ENCODE measurements at regions not wholly inside any gene's neighbourhood (a gene's known extent, or its start where the extent isn't known, plus 50 kb on each side); places are given as distances from the start of the nearest gene placed in this dataset.

DNA sequence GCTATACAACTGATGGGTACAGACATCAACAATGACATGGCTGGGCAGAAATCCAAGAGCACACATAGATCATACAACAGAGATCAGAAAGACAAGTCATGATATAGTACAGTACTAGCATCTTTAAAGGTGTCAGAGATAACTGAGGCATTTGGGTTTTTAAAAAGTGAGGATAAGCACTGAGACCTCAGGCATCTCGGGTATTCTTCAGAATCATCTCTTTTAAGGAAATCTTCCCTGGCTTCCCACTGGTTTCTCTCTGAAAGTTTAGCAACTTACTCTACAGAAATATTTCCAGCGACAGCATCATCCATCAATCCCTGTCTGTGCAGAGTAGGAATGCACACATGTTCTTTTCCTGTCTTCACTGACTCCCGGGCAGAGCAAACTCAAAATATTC is 93.2 kb upstream of the PARP11 start:
- Histone ChIP-seq H3K27me3 (replicated peaks; ENCODE audit: control insufficient read depth, insufficient read depth, low read length) (no peaks in the 10 kb centered on the region), H3K4me3 (replicated peaks; ENCODE audit: low read depth, low read length) (no peak overlapping the region), H3K36me3 (ENCODE audit: control insufficient read depth, insufficient read depth, low read length) (no peaks in the 10 kb centered on the region)
- TF ChIP-seq, protein P1, sequence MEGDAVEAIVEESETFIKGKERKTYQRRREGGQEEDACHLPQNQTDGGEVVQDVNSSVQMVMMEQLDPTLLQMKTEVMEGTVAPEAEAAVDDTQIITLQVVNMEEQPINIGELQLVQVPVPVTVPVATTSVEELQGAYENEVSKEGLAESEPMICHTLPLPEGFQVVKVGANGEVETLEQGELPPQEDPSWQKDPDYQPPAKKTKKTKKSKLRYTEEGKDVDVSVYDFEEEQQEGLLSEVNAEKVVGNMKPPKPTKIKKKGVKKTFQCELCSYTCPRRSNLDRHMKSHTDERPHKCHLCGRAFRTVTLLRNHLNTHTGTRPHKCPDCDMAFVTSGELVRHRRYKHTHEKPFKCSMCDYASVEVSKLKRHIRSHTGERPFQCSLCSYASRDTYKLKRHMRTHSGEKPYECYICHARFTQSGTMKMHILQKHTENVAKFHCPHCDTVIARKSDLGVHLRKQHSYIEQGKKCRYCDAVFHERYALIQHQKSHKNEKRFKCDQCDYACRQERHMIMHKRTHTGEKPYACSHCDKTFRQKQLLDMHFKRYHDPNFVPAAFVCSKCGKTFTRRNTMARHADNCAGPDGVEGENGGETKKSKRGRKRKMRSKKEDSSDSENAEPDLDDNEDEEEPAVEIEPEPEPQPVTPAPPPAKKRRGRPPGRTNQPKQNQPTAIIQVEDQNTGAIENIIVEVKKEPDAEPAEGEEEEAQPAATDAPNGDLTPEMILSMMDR (IDR thresholded peaks at IDR 0.05; ENCODE audit: insufficient read depth, low read length, poor library complexity, severe bottlenecking) = no peak
- no peak for DNase-seq (ENCODE audit: extremely low read depth, insufficient read length)

DNA sequence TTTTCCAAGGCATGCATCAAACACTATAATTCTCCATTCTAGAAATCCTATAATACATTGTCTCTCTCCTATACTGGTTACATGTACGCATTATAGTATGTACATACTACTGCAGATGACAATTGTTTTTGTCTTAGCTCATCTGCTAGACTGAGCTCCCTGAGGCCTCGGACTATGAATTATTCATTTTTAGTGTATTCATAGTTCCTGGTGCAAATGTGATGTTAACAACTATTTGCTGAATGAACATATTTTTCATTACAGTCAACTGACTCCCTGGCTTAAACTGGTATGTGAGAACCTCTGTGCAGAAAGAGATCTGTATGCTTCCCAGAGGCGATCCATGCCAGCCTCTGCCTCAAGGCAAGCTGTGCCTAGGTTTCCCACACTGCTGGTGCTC is 91.8 kb upstream of the PARP11 start:
- Histone ChIP-seq H3K36me3 (ENCODE audit: control insufficient read depth, insufficient read depth, low read length) (no peaks in the 10 kb centered on the region), H3K27me3 (replicated peaks; ENCODE audit: control insufficient read depth, insufficient read depth, low read length) (no peaks in the 10 kb centered on the region), H3K4me3 (replicated peaks; ENCODE audit: low read depth, low read length) (no peak overlapping the region)
- DNase-seq (ENCODE audit: extremely low read depth, insufficient read length) = no peak
- TF ChIP-seq, protein P1 (IDR thresholded peaks at IDR 0.05; ENCODE audit: insufficient read depth, low read length, poor library complexity, severe bottlenecking) = no peak

DNA sequence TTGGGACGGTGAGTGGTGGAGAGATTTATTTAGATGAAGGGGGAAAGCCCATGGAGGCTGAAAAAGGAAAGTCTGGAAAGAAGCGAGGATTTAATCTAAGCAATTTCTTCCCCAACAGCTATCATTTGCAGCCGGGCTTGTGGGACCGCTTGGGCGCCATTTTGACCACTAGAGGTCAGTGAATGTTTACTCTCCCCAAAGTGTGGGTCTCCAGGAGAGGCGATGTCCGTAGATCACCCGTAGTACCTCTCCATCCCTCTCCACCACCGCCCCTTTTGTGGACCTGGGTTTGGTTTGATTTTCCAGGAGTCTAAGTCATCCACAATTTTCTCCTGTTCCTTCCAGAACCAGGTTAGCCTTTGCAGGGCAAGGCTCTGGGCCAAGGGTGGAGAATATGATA is 91.2 kb upstream of the PARP11 start:
- H3K4me3 ChIP-seq (replicated peaks; ENCODE audit: low read depth, low read length) = no peak overlapping the region
- no peaks in the 10 kb centered on the region for H3K36me3 ChIP-seq (ENCODE audit: control insufficient read depth, insufficient read depth, low read length)
- DNase-seq (ENCODE audit: extremely low read depth, insufficient read length) = no peak
- H3K27me3 ChIP-seq (replicated peaks; ENCODE audit: control insufficient read depth, insufficient read depth, low read length) = no peaks in the 10 kb centered on the region
- TF ChIP-seq, protein P1 (IDR thresholded peaks at IDR 0.05; ENCODE audit: insufficient read depth, low read length, poor library complexity, severe bottlenecking) = peak; percentile 80

DNA sequence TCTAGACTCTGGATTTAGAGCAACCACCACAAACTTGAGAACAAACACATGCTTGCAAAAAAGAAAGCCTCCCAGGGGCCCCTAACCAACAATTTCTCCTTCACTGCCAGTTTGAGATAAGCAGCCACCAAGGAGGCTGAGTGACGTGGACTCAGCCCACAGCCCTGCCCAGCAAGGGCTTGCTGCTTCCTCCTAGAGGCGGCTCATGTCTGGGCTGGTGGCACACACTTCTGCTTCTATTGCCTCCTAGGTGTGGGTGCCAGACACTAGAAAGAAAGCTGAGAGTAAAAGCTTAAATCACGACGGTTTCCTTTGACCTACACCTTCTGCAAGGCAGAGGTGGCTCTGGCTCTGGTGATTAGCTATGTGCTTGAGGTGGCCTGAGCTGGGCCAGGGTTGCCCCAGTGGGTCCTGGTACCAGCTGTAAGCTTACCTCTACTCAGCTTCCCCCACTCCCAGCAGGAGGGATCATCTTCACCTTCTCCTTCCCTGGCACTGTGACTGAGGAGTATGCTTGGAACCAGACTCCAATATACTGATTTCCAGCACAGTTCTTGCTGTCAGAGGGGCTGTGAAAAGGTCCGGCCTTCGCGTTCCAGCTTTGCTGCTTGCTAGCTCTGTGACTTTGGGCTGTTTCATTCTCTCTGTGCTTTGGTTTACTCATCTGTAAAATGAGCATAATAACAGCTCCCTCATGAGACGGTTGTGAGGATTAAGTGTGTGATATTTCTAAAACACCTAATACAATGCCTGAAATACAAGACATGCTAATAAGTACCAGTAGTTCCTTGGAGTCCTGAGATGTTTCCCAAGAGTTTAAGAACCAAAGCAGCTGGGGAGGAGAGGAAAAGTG is 89.7 kb upstream of the PARP11 start:
- TF ChIP-seq, protein P1 (IDR thresholded peaks at IDR 0.05; ENCODE audit: insufficient read depth, low read length, poor library complexity, severe bottlenecking) = peak; percentile 24
- H3K36me3 ChIP-seq (ENCODE audit: control insufficient read depth, insufficient read depth, low read length) = no peaks in the 10 kb centered on the region
- no peak overlapping the region for H3K4me3 ChIP-seq (replicated peaks; ENCODE audit: low read depth, low read length)
- DNase-seq (ENCODE audit: extremely low read depth, insufficient read length) = no peak
- H3K27me3 ChIP-seq (replicated peaks; ENCODE audit: control insufficient read depth, insufficient read depth, low read length) = no peaks in the 10 kb centered on the region

DNA sequence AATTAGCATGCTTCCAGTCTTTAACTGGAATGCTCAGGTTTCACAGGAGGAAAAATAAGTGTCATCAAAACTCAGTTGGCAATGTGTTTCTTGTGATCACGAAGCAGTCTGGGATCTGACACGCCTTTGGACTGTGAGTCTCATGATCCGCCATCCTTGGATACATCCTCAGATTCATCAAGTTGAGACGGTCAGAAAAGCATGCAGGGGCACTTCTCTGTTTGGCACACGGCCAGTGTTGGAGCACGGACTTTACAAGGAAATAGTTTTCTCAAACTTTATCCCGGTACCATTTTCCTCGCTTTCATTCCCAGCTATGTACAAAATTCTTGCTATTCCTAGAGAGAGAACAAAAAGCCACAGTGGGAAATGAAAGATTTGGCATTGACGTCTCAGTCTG is 88.4 kb upstream of the PARP11 start:
- H3K27me3 ChIP-seq (replicated peaks; ENCODE audit: control insufficient read depth, insufficient read depth, low read length) = no peaks in the 10 kb centered on the region
- H3K36me3 ChIP-seq (ENCODE audit: control insufficient read depth, insufficient read depth, low read length) = no peaks in the 10 kb centered on the region
- no peak for DNase-seq (ENCODE audit: extremely low read depth, insufficient read length)
- TF ChIP-seq, protein P1 (IDR thresholded peaks at IDR 0.05; ENCODE audit: insufficient read depth, low read length, poor library complexity, severe bottlenecking) = no peak
- H3K4me3 ChIP-seq (replicated peaks; ENCODE audit: low read depth, low read length) = no peak overlapping the region

Data from GM06990 (cell line).